Thoracic aorta (tissue), 2 donors: ENCODE measurements at regions not wholly inside any gene's neighbourhood (a gene's known extent, or its start where the extent isn't known, plus 50 kb on each side); places are given as distances from the start of the nearest gene placed in this dataset.

Source experiments
- ATAC-seq: fragments of 150-250 bp; one replicate; pipeline ENCODE4 v1.8.0; 2017; ENCODE audit warnings: low read depth; ENCODE audit not compliant: insufficient number of reproducible peaks, low FRiP score
- DNase-seq: peaks from one replicate; pipeline ENCODE4 v3.0.0-alpha.2; 2020; ENCODE audit warnings: low spot score
- H3K27ac ChIP-seq, 2 donors: fragments of 200-600 bp; sonication (generic); 1 replicate in 1 of 2; 2 replicates in 1 of 2; pipeline ENCODE4 v1.5.1; 2016; ENCODE audit warnings: mild to moderate bottlenecking in 2 of 2, moderate library complexity in 2 of 2
- H3K27me3 ChIP-seq: fragments of 200-600 bp; sonication (generic); replicated peaks from 2 replicates; pipeline ENCODE4 v1.6.0; 2016; ENCODE audit warnings: mild to moderate bottlenecking; ENCODE audit not compliant: insufficient read depth
- H3K36me3 ChIP-seq: fragments of 200-600 bp; sonication (generic); one replicate; pipeline ENCODE4 v1.5.1; 2016
- H3K4me1 ChIP-seq, 2 donors: fragments of 200-600 bp; sonication (generic); 1 replicate in 1 of 2; 2 replicates in 1 of 2; pipeline versions ENCODE4 v1.5.1 to v1.6.0; 2016; ENCODE audit warnings: low read depth in 2 of 2, mild to moderate bottlenecking in 1 of 2; ENCODE audit not compliant: control insufficient read depth in 1 of 2
- H3K4me3 ChIP-seq: fragments of 200-600 bp; sonication (generic); 2 replicates; pipeline ENCODE4 v1.5.1; 2016; ENCODE audit warnings: mild to moderate bottlenecking
- H3K9me3 ChIP-seq: fragments of 200-600 bp; sonication (generic); 2 replicates; pipeline ENCODE4 v1.5.1; 2016
- TF ChIP-seq, protein P1 (sequence below): fragments of 200-600 bp; sonication (generic); IDR thresholded peaks from one replicate; pipeline ENCODE4 v1.5.1; 2019; ENCODE audit warnings: antibody characterized with exemption

DNA sequence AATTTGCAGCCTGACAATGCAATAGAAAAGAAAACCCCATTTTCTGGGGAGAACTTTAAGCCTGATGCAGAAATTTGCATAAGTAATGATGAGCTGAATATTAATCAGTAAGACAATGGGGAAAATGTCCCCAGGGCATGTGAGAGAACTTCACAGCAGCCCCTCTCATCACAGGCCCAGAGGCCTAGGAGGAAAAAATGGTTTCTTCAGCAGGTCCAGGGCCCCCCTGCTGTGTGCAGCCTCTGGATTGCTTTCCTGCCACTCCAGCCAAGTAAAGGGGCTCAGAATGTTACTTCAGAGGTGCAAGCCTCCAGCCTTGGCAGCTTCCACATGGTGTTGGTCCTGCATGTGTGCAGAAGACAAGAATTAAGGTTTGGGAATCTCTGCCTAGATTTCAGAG is 900.3 kb upstream of the ROBO1 start:
- no peak overlapping the region for H3K27ac ChIP-seq
- H3K4me3 ChIP-seq, result no peak overlapping the region
- TF ChIP-seq, protein P1, sequence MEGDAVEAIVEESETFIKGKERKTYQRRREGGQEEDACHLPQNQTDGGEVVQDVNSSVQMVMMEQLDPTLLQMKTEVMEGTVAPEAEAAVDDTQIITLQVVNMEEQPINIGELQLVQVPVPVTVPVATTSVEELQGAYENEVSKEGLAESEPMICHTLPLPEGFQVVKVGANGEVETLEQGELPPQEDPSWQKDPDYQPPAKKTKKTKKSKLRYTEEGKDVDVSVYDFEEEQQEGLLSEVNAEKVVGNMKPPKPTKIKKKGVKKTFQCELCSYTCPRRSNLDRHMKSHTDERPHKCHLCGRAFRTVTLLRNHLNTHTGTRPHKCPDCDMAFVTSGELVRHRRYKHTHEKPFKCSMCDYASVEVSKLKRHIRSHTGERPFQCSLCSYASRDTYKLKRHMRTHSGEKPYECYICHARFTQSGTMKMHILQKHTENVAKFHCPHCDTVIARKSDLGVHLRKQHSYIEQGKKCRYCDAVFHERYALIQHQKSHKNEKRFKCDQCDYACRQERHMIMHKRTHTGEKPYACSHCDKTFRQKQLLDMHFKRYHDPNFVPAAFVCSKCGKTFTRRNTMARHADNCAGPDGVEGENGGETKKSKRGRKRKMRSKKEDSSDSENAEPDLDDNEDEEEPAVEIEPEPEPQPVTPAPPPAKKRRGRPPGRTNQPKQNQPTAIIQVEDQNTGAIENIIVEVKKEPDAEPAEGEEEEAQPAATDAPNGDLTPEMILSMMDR, result no peak
- ATAC-seq, result no peak
- DNase-seq, result no peak
- H3K9me3 ChIP-seq, result no peaks in the 10 kb centered on the region
- H3K27me3 ChIP-seq, result no peaks in the 10 kb centered on the region
- no peaks in the 10 kb centered on the region for H3K4me1 ChIP-seq
- no peaks in the 10 kb centered on the region for H3K36me3 ChIP-seq

GRCh38 chr3:80663426-80663825 is 895.6 kb upstream of the ROBO1 start:
- ATAC-seq, result no peak
- no peak overlapping the region for H3K27ac ChIP-seq
- TF ChIP-seq, protein P1, result no peak
- H3K9me3 ChIP-seq, result no peaks in the 10 kb centered on the region
- no peaks in the 10 kb centered on the region for H3K27me3 ChIP-seq
- H3K36me3 ChIP-seq, result no peaks in the 10 kb centered on the region
- no peaks in the 10 kb centered on the region for H3K4me1 ChIP-seq
- H3K4me3 ChIP-seq, result no peak overlapping the region
- DNase-seq, result no peak

DNA sequence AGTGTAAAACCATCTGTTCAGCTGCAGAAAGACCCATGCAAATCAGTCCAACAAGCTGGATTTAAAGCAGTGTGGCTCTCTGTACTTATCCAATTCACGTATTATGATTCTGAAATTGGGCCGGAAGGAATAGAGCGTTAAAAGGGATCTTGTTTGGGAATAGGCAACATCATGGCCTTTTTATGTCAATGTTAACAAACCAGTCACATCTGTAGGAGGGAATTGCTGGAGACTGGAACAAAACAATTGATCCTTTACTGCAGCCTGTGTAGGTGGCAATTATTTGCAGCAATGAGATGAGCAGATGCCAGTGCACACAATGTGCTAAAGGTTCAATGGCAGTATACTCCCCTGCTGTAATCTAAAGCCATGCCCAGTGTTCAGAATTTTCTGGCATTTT is 887.4 kb upstream of the ROBO1 start:
- ATAC-seq (no peak), DNase-seq (no peak)
- Histone ChIP-seq H3K36me3 (no peaks in the 10 kb centered on the region), H3K9me3 (no peaks in the 10 kb centered on the region), H3K27me3 (no peaks in the 10 kb centered on the region), H3K27ac (no peak overlapping the region), H3K4me3 (no peak overlapping the region), H3K4me1 (no peaks in the 10 kb centered on the region)
- TF ChIP-seq, protein P1, result no peak

- H3K4me3 ChIP-seq, result no peak overlapping the region
- H3K36me3 ChIP-seq, result no peaks in the 10 kb centered on the region
- H3K27ac ChIP-seq, result no peak overlapping the region
- H3K27me3 ChIP-seq, result no peaks in the 10 kb centered on the region
- DNase-seq (no peak), ATAC-seq (no peak)
- H3K9me3 ChIP-seq, result no peaks in the 10 kb centered on the region
- H3K4me1 ChIP-seq, result no peaks in the 10 kb centered on the region
- TF ChIP-seq, protein P1, result no peak
Observed at GRCh38 chr3:80649170-80649569, 881.4 kb upstream of the ROBO1 start.

DNA sequence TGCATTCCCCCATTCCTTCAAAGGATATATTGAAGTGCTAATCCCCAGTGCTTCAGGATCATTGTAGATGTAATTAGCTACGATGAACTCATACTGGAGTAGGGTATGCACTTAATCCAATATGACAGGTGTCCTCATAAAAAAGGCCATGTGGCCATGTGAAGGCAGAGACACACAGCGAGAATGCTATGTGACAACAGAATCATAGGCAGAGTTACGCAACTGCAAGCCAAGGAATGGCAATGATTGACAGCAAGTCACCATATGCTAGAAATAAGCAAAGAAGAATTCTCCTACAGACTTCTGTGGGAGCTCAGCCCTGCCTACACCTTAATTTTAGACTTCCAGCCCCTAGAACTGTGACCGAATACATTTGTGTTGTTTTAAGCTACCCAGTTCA is 875.6 kb upstream of the ROBO1 start:
- H3K9me3 ChIP-seq, result no peaks in the 10 kb centered on the region
- no peaks in the 10 kb centered on the region for H3K27me3 ChIP-seq
- H3K4me3 ChIP-seq, result no peak overlapping the region
- no peak overlapping the region for H3K27ac ChIP-seq
- ATAC-seq (no peak), DNase-seq (no peak)
- TF ChIP-seq, protein P1, result no peak
- no peaks in the 10 kb centered on the region for H3K36me3 ChIP-seq
- no peaks in the 10 kb centered on the region for H3K4me1 ChIP-seq
